NB4 (cell line): ENCODE measurements at regions not wholly inside any gene's neighbourhood (a gene's known extent, or its start where the extent isn't known, plus 50 kb on each side); places are given as distances from the start of the nearest gene placed in this dataset.
"Not testable (repeated sequence)": the region's sequence is repeated elsewhere in the genome, so short reads cannot be mapped to it uniquely, and the experiment has no call there.

Source experiments
- DNase-seq: peaks from one replicate; pipeline ENCODE4 v3.0.0; 2010; ENCODE audit warnings: low read depth
- H3K4me3 ChIP-seq: one replicate; pipeline ENCODE4 v1.5.1; 2011; ENCODE audit warnings: mild to moderate bottlenecking, low read depth, low read length, moderate library complexity
- MYC ChIP-seq: IDR thresholded peaks from 2 replicates; pipeline ENCODE4 v1.6.1; 2011; ENCODE audit warnings: low read depth, low read length
- POLR2A ChIP-seq: IDR thresholded peaks from 2 replicates; pipeline ENCODE4 v1.6.1; 2011; ENCODE audit warnings: mild to moderate bottlenecking; ENCODE audit not compliant: insufficient read length; ENCODE audit errors: extremely low read depth
- TF ChIP-seq, protein P1 (sequence below): IDR thresholded peaks from 2 replicates; pipeline ENCODE4 v1.6.1; 2011; ENCODE audit warnings: low read depth, low read length
- TF ChIP-seq, protein P2 (sequence below): IDR thresholded peaks from one replicate; pipeline ENCODE4 v1.5.1; 2012; ENCODE audit warnings: low read depth, low read length

DNA sequence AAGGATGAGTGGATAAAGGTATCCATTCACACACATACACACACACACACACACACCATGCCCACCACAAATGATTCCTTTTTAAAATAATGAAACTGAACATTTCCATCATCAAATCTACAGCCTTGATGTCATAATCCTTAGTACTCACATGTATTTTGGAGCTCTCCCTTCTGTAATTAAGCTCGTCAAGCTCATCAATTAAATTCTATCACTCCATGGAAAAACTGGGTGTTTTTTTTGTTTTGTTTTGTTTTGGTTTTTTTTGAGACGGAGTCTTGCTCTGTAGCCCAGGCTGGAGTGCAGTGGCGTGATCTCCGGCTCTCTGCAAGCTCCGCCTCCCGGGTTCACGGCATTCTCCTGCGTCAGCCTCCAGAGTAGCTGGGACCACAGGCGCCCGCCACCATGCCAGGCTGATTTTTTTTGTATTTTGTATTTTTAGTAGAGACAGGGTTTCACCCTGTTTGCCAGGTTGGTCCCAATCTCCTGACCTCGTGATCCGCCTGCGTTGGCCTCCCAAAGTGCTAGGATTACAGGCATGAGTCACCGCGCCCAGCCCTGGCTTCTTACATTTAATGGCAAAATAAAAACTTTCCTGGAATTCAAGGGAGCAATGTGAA is 78.6 kb upstream of the RGPD4 start:
- H3K4me3 ChIP-seq: no peak overlapping the region
- DNase-seq: no peak
- TF ChIP-seq, protein P1, sequence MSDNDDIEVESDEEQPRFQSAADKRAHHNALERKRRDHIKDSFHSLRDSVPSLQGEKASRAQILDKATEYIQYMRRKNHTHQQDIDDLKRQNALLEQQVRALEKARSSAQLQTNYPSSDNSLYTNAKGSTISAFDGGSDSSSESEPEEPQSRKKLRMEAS: no peak
- no peak for TF ChIP-seq MYC

DNA sequence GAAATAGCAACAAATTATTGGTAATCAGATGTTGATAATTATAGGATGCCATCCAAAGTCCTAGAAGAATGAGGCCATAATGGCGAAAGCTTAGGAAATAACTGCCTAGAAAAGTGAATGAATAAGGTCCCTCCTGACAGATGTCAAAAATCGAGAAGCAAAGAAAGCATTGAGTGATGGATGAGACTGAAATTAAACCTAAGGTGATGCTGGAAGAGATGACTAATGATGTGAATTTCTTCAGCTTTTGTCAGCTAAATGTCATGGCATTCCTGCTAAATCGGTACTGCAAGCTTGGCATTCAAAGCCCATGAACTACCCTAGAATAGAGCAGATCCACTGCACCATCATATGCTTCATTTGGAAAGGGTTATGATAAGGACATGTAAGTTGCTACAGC is 74.8 kb upstream of the RGPD4 start:
- no peak overlapping the region for H3K4me3 ChIP-seq
- DNase-seq: no peak
- TF ChIP-seq, protein P1: no peak
- no peak for TF ChIP-seq POLR2A
- no peak for TF ChIP-seq MYC

DNA sequence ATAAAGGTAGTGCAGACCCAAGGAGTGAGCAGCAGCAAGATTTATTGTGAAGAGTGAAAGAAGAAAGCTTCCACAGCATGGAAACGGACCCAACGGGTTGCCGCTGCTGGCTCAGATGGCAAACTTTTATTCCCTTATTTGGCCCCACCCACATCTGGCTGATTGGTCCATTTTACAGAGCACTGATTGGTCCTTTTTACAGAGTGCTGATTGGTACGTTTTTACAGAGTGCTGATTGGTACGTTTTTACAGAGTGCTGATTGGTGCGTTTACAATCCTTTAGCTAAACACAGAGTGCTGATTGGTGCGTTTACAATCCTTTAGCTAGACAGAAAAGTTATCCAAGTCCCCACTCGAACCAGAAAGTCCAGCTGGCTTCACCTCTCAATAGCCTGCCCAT is 72.9 kb upstream of the RGPD4 start:
- not testable (repeated sequence) for DNase-seq, H3K4me3 ChIP-seq

DNA sequence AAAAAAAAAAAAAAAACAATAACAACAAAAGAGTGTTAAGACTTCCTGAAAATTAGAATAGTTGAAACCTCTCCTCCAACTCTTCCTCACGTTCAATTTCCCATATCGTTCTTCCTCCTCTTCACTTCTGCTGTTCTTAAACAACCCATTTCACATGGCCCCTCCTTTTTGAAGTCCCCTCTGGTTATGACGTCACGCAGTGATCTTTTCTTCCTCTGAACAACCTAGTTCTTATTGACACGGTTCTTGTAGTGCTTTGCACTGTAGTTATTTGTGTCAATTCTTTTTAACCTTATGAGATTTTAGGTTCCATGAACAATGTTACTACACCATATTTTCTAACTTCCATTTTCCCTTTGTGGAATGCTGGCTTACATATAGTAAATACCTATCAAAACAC is 69.5 kb upstream of the RGPD4 start:
- DNase-seq: no peak
- no peak for TF ChIP-seq POLR2A
- no peak for TF ChIP-seq MYC
- TF ChIP-seq, protein P2, sequence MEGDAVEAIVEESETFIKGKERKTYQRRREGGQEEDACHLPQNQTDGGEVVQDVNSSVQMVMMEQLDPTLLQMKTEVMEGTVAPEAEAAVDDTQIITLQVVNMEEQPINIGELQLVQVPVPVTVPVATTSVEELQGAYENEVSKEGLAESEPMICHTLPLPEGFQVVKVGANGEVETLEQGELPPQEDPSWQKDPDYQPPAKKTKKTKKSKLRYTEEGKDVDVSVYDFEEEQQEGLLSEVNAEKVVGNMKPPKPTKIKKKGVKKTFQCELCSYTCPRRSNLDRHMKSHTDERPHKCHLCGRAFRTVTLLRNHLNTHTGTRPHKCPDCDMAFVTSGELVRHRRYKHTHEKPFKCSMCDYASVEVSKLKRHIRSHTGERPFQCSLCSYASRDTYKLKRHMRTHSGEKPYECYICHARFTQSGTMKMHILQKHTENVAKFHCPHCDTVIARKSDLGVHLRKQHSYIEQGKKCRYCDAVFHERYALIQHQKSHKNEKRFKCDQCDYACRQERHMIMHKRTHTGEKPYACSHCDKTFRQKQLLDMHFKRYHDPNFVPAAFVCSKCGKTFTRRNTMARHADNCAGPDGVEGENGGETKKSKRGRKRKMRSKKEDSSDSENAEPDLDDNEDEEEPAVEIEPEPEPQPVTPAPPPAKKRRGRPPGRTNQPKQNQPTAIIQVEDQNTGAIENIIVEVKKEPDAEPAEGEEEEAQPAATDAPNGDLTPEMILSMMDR: no peak
- TF ChIP-seq, protein P1: no peak
- no peak overlapping the region for H3K4me3 ChIP-seq

DNA sequence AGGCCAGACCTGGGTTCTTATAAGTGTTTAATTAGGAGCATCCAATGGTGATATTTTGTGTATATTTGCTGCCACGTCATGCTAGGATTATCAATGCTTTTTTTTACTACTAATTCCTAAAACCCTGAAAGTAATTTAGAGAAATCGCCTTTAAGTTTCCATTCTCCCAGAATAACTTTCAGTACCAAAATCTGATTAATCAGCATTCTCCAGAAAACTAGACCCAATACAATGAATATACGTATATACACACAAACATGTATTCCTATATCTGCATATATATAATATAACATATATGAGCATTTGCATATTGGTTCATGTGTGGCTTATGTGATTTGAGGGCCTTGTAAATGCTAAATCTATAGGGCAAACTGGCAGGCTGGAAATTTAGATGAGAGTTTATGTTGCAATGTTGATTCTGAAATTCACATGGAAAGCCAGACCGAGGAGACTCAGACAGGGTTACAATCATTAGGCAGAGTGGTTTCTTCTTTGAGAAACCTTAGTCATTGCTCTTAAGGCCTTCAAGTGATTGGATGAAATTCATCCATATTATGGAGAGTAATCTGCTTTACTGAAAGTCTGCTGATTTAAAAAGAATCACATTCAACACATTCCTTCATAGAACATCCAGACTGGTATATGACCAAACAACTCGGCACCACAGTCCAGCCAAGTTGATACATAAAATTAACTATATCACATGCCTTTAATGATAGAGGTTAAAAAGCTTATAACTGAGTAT is 65.9 kb upstream of the RGPD4 start:
- TF ChIP-seq, protein P1: no peak
- no peak for TF ChIP-seq POLR2A
- TF ChIP-seq, protein P2: no peak
- TF ChIP-seq MYC: no peak
- H3K4me3 ChIP-seq: no peak overlapping the region
- no peak for DNase-seq

DNA sequence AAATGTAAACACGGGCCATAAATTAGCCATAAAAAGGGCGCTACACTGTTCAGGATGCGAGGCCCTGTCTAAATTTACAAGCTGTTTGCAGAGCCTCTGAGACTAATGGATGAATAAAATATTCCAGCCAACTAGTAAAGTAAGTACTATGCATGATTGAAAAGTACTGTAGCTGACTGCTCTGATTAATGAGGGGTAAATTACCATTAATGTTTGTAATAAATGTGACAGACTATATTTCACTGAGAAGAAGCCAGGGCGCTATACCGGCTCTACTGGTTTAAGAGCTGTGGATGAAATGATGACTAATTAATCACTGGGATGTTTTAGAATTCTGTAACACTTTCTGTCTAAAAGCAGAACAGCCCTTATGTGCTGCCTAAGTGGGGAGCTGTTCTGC is 54.3 kb upstream of the RGPD4 start:
- no peak for DNase-seq
- no peak overlapping the region for H3K4me3 ChIP-seq
- no peak for TF ChIP-seq POLR2A

DNA sequence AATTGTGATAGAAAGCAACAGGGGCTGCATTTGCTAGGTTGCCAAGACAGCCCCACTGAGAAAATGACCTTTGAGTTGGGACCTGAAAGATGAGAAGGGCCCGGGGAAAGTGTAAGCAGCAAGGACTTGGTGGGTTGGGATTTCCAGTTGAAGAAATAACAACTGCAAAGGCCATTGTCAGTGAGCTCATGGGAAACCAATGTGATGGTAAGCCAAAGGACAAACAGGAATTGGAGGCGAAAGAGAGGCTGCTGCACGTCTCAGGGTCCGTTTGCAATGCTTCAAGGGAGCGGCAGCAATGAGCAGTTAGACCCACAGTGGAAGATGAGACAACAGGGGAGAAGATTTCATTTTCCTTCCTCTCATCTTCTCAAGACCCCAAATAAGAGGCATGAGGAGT is 51.5 kb upstream of the RGPD4 start:
- no peak for DNase-seq
- H3K4me3 ChIP-seq: no peak overlapping the region
- TF ChIP-seq, protein P1: no peak
- TF ChIP-seq MYC (no peak), POLR2A (no peak)
- TF ChIP-seq, protein P2: no peak

DNA sequence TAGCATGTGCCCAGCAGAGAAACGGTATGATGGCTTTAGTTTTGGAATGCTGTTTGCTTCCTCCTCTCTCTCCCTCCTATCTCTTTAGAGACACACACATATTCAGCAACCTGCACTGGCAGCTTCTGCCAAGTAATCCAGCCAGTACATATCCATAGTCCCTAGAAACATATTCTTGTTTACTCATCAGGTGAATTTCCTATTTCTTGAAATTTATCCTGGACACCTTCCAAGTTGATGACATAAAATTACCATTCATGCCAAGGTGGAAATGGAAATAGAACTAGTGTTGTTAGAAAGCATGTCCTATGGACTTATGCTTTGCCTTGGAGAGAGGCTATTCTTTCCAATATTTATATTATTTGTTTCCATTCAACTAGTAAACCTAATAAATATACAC is 50.9 kb upstream of the RGPD4 start:
- no peak for TF ChIP-seq POLR2A
- TF ChIP-seq, protein P1: no peak
- no peak for TF ChIP-seq MYC
- TF ChIP-seq, protein P2: no peak
- no peak for DNase-seq

More for the DNA sequence above, 50.9 kb upstream of the RGPD4 start:
- H3K4me3 ChIP-seq: no peak overlapping the region
